ENCODE measurements at regions not wholly inside any gene's neighbourhood (a gene's known extent, or its start where the extent isn't known, plus 50 kb on each side); places are given as distances from the start of the nearest gene placed in this dataset.

- intact Hi-C loops (cut with micrococcal nuclease) (no loop called here), dilution Hi-C loops (cut with MboI; ENCODE audit: extremely low pct_ligation_motif_present, low sequenced_read_pairs) (no loop called here)
- no peaks in the 10 kb centered on the region for H3K79me2 ChIP-seq (ENCODE audit: control insufficient read depth, insufficient read depth, low read length)
- H3K4me3 ChIP-seq (replicated peaks in 1 of 3; ENCODE audit: insufficient read depth in 1 of 3, low read depth in 1 of 3, low read length in 3 of 3) = no peak overlapping the region
- peaks cover 27% of the 10 kb centered on the region for H3K4me1 ChIP-seq (ENCODE audit: control insufficient read depth, extremely low read depth, insufficient read depth, low read length)
- no TSS peak for BruUV-seq (replicated peaks)
- no peaks in the 10 kb centered on the region for H3K9me3 ChIP-seq (replicated peaks; ENCODE audit: control insufficient read depth, insufficient read depth, low read length)
- H4K20me1 ChIP-seq (replicated peaks; ENCODE audit: control insufficient read depth, extremely low read depth, insufficient read depth, low read length) = no peaks in the 10 kb centered on the region
- H3K36me3 ChIP-seq (ENCODE audit: control insufficient read depth in 2 of 2, extremely low read depth in 1 of 2, insufficient read depth in 2 of 2, low read length in 2 of 2) = no peaks in the 10 kb centered on the region
- no peak overlapping the region for H2AFZ ChIP-seq (ENCODE audit: low read depth, low read length)
- H3K27me3 ChIP-seq (ENCODE audit: control insufficient read depth in 2 of 2, insufficient read depth in 2 of 2, low read length in 2 of 2) = no peaks in the 10 kb centered on the region
- DNase-seq (ENCODE audit: low read depth, low spot score) (no peak), FAIRE-seq (no peak)
- H3K27ac ChIP-seq (ENCODE audit: insufficient read depth, low read depth, low read length) = no peak overlapping the region
- no peak overlapping the region for H3K4me2 ChIP-seq (ENCODE audit: insufficient read depth, low read length)
- ChIA-PET CTCF (interaction anchor here (1.2 kb wide), 1 partner anchor 64 kb away, joined by 3 read pairs; no protein-coding TSS in a partner anchor), POLR2A (no interaction called here)
- TF ChIP-seq EZH2 (IDR thresholded peaks at IDR 0.05; ENCODE audit: borderline replicate concordance, low read depth, low read length, severe bottlenecking) (no peak), JUN (IDR thresholded peaks at IDR 0.05; ENCODE audit: borderline replicate concordance, insufficient read depth, insufficient read length, low read depth) (no peak), MAX (IDR thresholded peaks at IDR 0.05; ENCODE audit: insufficient read depth, insufficient read length) (no peak), CTCF (IDR thresholded peaks at IDR 0.05; ENCODE audit: extremely low read depth in 1 of 2, insufficient read depth in 1 of 2, low read depth in 1 of 2, low read length in 2 of 2) (no peak), POLR2A (IDR thresholded peaks at IDR 0.05; ENCODE audit: low read depth, low read length) (no peak), POLR2AphosphoS5 (IDR thresholded peaks at IDR 0.05; ENCODE audit: insufficient read depth, low read depth, low read length) (no peak), MYC (IDR thresholded peaks at IDR 0.05; ENCODE audit: low read depth, low read length) (no peak), FOS (IDR thresholded peaks at IDR 0.05; ENCODE audit: borderline replicate concordance, insufficient read depth, low read length) (no peak), GATA2 (IDR thresholded peaks at IDR 0.05; ENCODE audit: insufficient read depth, insufficient read length, low read depth, low read length) (no peak)
- H3K9ac ChIP-seq (replicated peaks; ENCODE audit: extremely low read depth, insufficient read depth, low read length) = no peak overlapping the region
- no peaks in the 10 kb centered on the region for H3K9me1 ChIP-seq (replicated peaks; ENCODE audit: control insufficient read depth, extremely low read depth, insufficient read depth, low read length)
These were observed 62.9 kb downstream of the MYEOV start for GRCh38 chr11:69356703-69357457.
